ENCODE measurements at regions not wholly inside any gene's neighbourhood (a gene's known extent, or its start where the extent isn't known, plus 50 kb on each side); places are given as distances from the start of the nearest gene placed in this dataset.
"Not testable (repeated sequence)": the region's sequence is repeated elsewhere in the genome, so short reads cannot be mapped to it uniquely, and the experiment has no call there.

DNA sequence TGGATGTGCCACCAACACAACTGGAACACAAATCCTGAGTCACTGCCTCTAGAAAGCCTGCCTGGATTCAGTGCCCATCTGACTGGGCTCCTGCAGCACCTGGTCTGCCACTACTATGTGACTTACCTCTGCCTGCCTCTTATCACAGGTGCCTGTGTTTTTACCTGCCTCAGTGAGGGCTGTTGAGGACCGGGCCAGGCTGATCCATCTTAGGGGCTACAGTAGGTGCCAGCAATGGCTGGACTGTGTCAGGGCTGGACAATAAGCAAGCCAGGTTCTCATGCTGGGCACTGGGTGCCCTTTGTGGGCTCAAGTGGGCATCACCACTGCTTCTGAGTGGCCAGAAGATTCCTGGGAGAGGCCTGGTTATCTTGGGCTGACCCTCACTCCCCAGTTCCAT lies 948.6 kb upstream of the TPTE start:
- not testable (repeated sequence) for H3K36me3 ChIP-seq (ENCODE audit: control insufficient read depth, insufficient read depth, low read length); DNase-seq (ENCODE audit: low read depth); H3K27me3 ChIP-seq (ENCODE audit: control insufficient read depth, insufficient read depth, low read length); FAIRE-seq; H3K4me3 ChIP-seq (ENCODE audit: low read depth, low read length)

DNA sequence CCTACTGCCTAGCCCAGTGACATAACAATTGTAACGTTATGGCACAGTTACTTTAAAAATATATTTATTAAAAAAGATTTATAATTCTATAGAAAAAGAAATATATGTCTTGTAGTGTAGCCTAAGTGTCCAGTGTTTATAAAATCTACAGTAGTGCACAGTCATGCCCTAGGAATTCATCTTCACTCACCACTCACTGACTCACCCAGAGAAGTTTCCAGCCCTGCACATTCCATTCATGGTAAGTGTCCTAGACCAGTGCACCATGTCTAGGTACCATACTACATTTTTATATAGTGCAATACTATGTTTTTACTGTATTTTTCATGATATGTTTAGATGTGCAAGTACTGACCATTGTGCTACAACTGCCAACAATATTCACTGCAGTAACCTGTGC lies 947.9 kb upstream of the TPTE start:
- H3K27me3 ChIP-seq (ENCODE audit: control insufficient read depth, insufficient read depth, low read length); DNase-seq (ENCODE audit: low read depth); H3K36me3 ChIP-seq (ENCODE audit: control insufficient read depth, insufficient read depth, low read length); H3K4me3 ChIP-seq (ENCODE audit: low read depth, low read length); FAIRE-seq: not testable (repeated sequence)

DNA sequence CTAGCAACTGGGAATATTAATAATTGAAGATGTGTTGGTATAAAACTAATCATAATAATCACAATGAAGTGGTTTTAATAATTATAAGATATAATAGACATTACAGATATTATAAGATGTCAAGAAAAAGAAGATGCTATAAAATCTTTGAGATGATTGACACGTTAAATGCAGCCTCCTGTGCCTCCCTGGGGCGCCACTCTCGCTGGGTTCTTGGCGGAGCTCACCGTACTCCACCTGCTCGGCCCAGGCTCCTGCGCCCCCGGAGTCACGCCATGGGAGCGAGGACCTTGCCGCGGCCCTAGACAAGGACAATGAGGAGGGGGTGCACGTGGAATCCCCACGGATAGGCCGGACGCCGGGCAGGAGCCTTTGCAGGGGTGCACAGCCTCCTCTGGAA lies 942.1 kb upstream of the TPTE start:
- DNase-seq (ENCODE audit: low read depth); H3K27me3 ChIP-seq (ENCODE audit: control insufficient read depth, insufficient read depth, low read length); H3K4me3 ChIP-seq (ENCODE audit: low read depth, low read length); FAIRE-seq; H3K36me3 ChIP-seq (ENCODE audit: control insufficient read depth, insufficient read depth, low read length): not testable (repeated sequence)

DNA sequence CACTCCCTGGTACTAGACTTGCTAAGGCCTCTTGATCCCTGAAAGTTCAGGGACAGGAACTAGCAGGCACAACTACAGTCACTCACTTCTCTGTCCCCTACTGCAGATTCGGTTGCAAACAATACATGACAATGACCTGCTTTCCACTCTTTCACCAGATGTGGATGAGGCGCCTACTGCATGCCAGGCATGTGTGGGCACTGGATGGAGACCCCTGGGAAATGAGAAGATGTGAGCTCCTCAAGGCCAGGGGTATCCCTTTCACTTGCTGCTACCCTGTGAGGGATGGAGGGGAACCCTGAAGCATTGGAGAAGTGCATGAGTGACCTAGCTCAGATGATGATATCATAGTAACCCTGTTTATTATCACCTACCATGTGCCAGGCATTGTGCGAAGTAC lies 933.4 kb upstream of the TPTE start:
- H3K4me3 ChIP-seq (ENCODE audit: low read depth, low read length); H3K36me3 ChIP-seq (ENCODE audit: control insufficient read depth, insufficient read depth, low read length); FAIRE-seq; DNase-seq (ENCODE audit: low read depth); H3K27me3 ChIP-seq (ENCODE audit: control insufficient read depth, insufficient read depth, low read length): not testable (repeated sequence)

DNA sequence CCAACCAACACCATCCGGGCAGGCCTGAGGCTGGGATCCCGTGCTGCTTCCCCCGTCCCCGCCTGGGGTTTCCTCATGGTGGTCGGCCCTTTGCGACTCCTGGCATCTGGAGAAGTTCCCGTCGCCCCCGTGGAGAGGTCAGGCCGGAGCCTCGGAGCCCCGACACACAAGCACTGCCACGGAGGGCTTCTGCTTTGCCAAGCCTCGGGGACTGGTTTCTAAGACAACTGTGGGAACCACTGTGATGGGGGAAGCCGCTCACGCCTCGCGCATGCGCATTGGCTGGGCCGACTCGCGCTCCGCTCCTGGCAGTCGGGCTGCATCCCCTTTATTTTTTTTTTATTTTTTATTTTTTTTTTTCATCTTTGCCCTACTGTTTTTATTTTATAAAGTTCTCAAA lies 928.8 kb upstream of the TPTE start:
- not testable (repeated sequence) for H3K4me3 ChIP-seq (ENCODE audit: low read depth, low read length); H3K36me3 ChIP-seq (ENCODE audit: control insufficient read depth, insufficient read depth, low read length); DNase-seq (ENCODE audit: low read depth); H3K27me3 ChIP-seq (ENCODE audit: control insufficient read depth, insufficient read depth, low read length); FAIRE-seq

DNA sequence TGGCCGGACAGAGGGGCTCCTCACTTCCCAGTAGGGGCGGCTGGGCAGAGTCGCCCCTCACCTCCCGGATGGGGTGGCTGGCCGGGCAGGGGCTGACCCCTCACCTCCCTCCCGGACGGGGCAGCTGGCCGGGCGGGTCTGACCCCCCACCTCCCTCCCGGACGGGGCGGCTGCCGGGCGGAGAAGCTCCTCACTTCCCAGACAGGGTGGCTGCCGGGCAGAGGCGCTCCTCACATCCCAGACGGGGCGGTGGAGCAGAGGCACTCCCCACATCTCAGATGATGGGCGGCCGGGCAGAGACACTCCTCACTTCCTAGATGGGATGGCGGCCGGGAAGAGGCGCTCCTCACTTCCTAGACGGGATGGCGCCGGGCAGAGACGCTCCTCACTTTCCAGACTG lies 927.7 kb upstream of the TPTE start:
- FAIRE-seq; H3K4me3 ChIP-seq (ENCODE audit: low read depth, low read length); H3K36me3 ChIP-seq (ENCODE audit: control insufficient read depth, insufficient read depth, low read length); DNase-seq (ENCODE audit: low read depth); H3K27me3 ChIP-seq (ENCODE audit: control insufficient read depth, insufficient read depth, low read length): not testable (repeated sequence)

- H3K27me3 ChIP-seq (ENCODE audit: control insufficient read depth, insufficient read depth, low read length); FAIRE-seq; H3K4me3 ChIP-seq (ENCODE audit: low read depth, low read length); DNase-seq (ENCODE audit: low read depth); H3K36me3 ChIP-seq (ENCODE audit: control insufficient read depth, insufficient read depth, low read length): not testable (repeated sequence)
Measured at GRCh38 chr21:9614011-9614410, 907.4 kb upstream of the TPTE start.

DNA sequence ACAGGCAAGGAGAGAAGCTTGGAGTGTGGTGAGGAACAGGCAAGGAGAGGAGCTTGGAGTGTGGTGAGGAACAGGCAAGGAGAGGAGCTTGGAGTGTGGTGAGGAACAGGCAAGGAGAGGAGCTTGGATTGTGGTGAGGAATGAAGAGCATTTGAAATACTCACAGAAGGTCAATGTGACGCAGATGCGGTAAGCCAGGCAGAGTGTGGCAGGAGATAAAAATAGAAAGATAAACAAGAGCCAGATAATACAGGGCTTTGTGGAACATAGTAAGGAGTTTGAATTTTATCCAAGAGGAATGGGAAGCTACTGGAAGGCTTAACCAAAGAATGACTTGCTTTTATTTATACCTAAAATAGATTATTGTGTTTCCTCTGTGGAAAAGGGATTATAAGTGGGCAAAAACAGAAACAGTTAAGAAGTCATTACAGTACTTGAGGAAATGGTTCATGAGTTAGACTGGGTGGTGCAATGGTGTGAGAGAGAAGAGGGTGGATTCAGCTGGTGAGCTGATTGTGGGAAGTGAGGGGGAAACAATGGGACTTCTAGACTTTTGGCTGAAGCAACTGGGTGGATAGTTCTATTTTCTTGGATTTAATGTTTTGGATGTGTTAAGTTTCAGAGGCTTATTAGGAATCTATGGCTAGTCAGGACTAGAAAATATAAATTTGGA lies 900.1 kb upstream of the TPTE start:
- H3K36me3 ChIP-seq (ENCODE audit: control insufficient read depth, insufficient read depth, low read length); FAIRE-seq; DNase-seq (ENCODE audit: low read depth); H3K4me3 ChIP-seq (ENCODE audit: low read depth, low read length); H3K27me3 ChIP-seq (ENCODE audit: control insufficient read depth, insufficient read depth, low read length): not testable (repeated sequence)

DNA sequence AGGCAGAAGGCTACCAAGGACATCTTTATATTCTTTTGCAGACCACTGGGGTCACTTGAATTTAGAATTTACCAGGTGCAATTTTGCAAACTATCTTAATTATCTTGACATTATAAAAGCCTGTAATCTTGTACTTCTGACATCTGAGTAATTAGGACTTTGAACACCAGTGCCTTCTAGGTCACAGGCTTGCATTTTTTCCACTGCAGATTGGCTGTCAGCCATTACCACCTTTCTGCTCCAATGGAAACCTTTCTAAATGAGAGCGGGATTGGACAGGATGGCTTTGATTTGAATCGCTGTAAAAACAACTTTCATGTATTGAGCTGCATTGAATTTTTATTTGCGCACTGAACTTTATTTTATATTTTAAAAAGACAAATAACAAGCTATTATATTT lies 893.3 kb upstream of the TPTE start:
- FAIRE-seq; DNase-seq (ENCODE audit: low read depth); H3K27me3 ChIP-seq (ENCODE audit: control insufficient read depth, insufficient read depth, low read length); H3K36me3 ChIP-seq (ENCODE audit: control insufficient read depth, insufficient read depth, low read length); H3K4me3 ChIP-seq (ENCODE audit: low read depth, low read length): not testable (repeated sequence)

- not testable (repeated sequence) for DNase-seq (ENCODE audit: low read depth); H3K36me3 ChIP-seq (ENCODE audit: control insufficient read depth, insufficient read depth, low read length); H3K27me3 ChIP-seq (ENCODE audit: control insufficient read depth, insufficient read depth, low read length); H3K4me3 ChIP-seq (ENCODE audit: low read depth, low read length); FAIRE-seq
Measured at GRCh38 chr21:9647409-9647808, 874.0 kb upstream of the TPTE start.

GRCh38 chr21:9648331-9648730 lies 873.1 kb upstream of the TPTE start:
- FAIRE-seq; H3K4me3 ChIP-seq (ENCODE audit: low read depth, low read length); H3K36me3 ChIP-seq (ENCODE audit: control insufficient read depth, insufficient read depth, low read length); DNase-seq (ENCODE audit: low read depth); H3K27me3 ChIP-seq (ENCODE audit: control insufficient read depth, insufficient read depth, low read length): not testable (repeated sequence)

DNA sequence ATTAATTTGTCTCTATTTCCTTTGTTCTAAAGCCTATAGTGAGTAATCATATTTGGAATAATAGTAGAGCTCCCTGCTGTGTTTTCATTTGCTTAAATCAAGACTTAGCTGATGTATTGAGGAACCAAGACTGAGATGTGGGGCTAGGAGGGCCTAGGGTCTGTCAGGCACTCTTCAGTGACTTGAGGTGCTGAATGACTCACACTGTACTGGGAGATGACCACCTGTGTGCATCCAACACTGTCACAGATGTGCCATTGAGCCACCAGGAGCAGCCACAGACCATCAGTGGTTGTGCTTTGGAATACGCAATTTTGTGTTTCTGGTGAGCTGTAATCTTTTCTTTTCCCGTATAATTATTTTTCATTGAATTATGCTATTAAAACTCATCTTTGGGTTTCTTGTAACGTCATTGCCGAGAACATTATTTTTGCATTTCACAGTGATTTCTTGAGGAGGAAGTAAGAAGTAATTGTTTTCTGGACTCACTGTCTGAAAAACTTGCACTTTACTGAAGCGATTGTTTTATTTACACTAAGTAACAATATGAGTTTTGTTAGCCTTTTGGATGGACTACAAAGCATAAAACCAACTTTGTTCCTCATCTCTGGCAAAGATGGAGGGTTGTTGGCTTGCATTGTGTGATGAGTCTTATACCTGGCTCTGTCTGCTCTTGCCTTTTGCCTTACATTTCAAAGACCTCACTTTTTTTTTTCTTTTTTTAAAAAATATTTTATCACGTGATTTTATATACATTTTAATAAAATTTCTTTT lies 872.2 kb upstream of the TPTE start:
- not testable (repeated sequence) for FAIRE-seq; H3K27me3 ChIP-seq (ENCODE audit: control insufficient read depth, insufficient read depth, low read length); DNase-seq (ENCODE audit: low read depth); H3K4me3 ChIP-seq (ENCODE audit: low read depth, low read length); H3K36me3 ChIP-seq (ENCODE audit: control insufficient read depth, insufficient read depth, low read length)

- not testable (repeated sequence) for FAIRE-seq; H3K4me3 ChIP-seq (ENCODE audit: low read depth, low read length); DNase-seq (ENCODE audit: low read depth); H3K36me3 ChIP-seq (ENCODE audit: control insufficient read depth, insufficient read depth, low read length); H3K27me3 ChIP-seq (ENCODE audit: control insufficient read depth, insufficient read depth, low read length)
Measured at GRCh38 chr21:9652819-9653218, 868.6 kb upstream of the TPTE start.

GRCh38 chr21:9655221-9655620 lies 866.2 kb upstream of the TPTE start:
- H3K4me3 ChIP-seq (ENCODE audit: low read depth, low read length); H3K27me3 ChIP-seq (ENCODE audit: control insufficient read depth, insufficient read depth, low read length); FAIRE-seq; DNase-seq (ENCODE audit: low read depth); H3K36me3 ChIP-seq (ENCODE audit: control insufficient read depth, insufficient read depth, low read length): not testable (repeated sequence)

- H3K27me3 ChIP-seq (ENCODE audit: control insufficient read depth, insufficient read depth, low read length); DNase-seq (ENCODE audit: low read depth); FAIRE-seq; H3K4me3 ChIP-seq (ENCODE audit: low read depth, low read length); H3K36me3 ChIP-seq (ENCODE audit: control insufficient read depth, insufficient read depth, low read length): not testable (repeated sequence)
Measured at GRCh38 chr21:9656455-9656854, 864.9 kb upstream of the TPTE start.

All from bronchial epithelial cell (primary cell).